ENCODE measurements at regions not wholly inside any gene's neighbourhood (a gene's known extent, or its start where the extent isn't known, plus 50 kb on each side); places are given as distances from the start of the nearest gene placed in this dataset.

DNA sequence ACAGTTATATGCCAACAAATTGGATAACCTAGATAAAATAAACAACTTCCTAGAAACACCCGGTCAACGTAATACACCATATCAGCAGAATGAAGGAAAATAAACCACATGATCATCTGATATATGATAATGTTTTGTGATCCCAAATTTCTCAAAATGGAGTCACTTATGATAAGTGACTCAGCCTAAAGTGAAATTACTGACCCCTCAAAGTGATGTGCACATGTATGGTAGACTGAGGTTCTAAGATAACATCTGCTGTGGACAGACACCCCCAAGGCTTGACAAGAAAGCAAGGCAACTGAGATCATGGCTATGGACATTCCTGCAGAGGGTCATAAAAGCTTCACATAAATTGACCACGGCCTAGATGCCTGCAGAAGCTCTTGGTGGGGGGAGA, 105.1 kb upstream of the DCN start:
- no peak overlapping the region for H3K4me2 ChIP-seq (replicated peaks; ENCODE audit: low read depth, low read length, poor library complexity, severe bottlenecking)
- H3K27ac Mint-ChIP-seq, result no peak overlapping the region
- no peaks in the 10 kb centered on the region for H3K9me3 ChIP-seq (ENCODE audit: control extremely low read depth in 1 of 3, control insufficient read depth in 2 of 3, insufficient read depth in 1 of 3, low read length in 2 of 3)
- H3K9ac ChIP-seq (ENCODE audit: low read length), result no peak overlapping the region
- no peaks in the 10 kb centered on the region for H3K36me3 ChIP-seq (replicated peaks in 1 of 2; ENCODE audit: control extremely low read depth in 1 of 2, control insufficient read depth in 1 of 2, extremely low read depth in 1 of 2, insufficient read depth in 2 of 2, low read length in 1 of 2)
- H3K4me1 ChIP-seq (ENCODE audit: control insufficient read depth in 2 of 2, insufficient read depth in 2 of 2, low read length in 2 of 2), result no peaks in the 10 kb centered on the region
- ATAC-seq (ENCODE audit: low read depth) (no peak), DNase-seq (no peak)
- no peaks in the 10 kb centered on the region for H4K20me1 ChIP-seq (ENCODE audit: control insufficient read depth, insufficient read depth, low read length, poor library complexity, severe bottlenecking)
- H3K79me2 ChIP-seq (ENCODE audit: control insufficient read depth, insufficient read depth, low read length), result no peaks in the 10 kb centered on the region
- no peaks in the 10 kb centered on the region for H3K9me3 Mint-ChIP-seq (ENCODE audit: insufficient read depth)
- ChIA-PET CTCF (no interaction called here), POLR2A (no interaction called here)
- H3K4me3 Mint-ChIP-seq, result no peak overlapping the region
- no peak overlapping the region for H2AFZ ChIP-seq (ENCODE audit: insufficient read depth, low read depth, low read length, poor library complexity, severe bottlenecking)
- H3K27me3 ChIP-seq (replicated peaks in 1 of 4; ENCODE audit: control extremely low read depth in 1 of 4, control insufficient read depth in 3 of 4, insufficient read depth in 4 of 4, low read length in 3 of 4), result no peaks in the 10 kb centered on the region
- intact Hi-C loops (cut with micrococcal nuclease), result no loop called here
- TF ChIP-seq, protein P1, sequence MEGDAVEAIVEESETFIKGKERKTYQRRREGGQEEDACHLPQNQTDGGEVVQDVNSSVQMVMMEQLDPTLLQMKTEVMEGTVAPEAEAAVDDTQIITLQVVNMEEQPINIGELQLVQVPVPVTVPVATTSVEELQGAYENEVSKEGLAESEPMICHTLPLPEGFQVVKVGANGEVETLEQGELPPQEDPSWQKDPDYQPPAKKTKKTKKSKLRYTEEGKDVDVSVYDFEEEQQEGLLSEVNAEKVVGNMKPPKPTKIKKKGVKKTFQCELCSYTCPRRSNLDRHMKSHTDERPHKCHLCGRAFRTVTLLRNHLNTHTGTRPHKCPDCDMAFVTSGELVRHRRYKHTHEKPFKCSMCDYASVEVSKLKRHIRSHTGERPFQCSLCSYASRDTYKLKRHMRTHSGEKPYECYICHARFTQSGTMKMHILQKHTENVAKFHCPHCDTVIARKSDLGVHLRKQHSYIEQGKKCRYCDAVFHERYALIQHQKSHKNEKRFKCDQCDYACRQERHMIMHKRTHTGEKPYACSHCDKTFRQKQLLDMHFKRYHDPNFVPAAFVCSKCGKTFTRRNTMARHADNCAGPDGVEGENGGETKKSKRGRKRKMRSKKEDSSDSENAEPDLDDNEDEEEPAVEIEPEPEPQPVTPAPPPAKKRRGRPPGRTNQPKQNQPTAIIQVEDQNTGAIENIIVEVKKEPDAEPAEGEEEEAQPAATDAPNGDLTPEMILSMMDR (IDR thresholded peaks at IDR 0.05), result no peak
- no peak for TF ChIP-seq EZH2 (IDR thresholded peaks at IDR 0.05; ENCODE audit: borderline replicate concordance, insufficient read depth, low read depth, low read length, poor library complexity, severe bottlenecking)
- no CpG with 5 or more reads among the region's 3 CpGs for WGBS (ENCODE audit: insufficient coverage)
- no peak overlapping the region for H3K27ac ChIP-seq (ENCODE audit: low read length in 2 of 2)
- peaks cover 3% of the 10 kb centered on the region for H3K27me3 Mint-ChIP-seq
- no peaks in the 10 kb centered on the region for H3K4me1 Mint-ChIP-seq
- H3K4me3 ChIP-seq (ENCODE audit: control extremely low read depth in 1 of 5, extremely low read depth in 1 of 5, insufficient read depth in 1 of 5, low read depth in 2 of 5, low read length in 4 of 5), result no peak overlapping the region

DNA sequence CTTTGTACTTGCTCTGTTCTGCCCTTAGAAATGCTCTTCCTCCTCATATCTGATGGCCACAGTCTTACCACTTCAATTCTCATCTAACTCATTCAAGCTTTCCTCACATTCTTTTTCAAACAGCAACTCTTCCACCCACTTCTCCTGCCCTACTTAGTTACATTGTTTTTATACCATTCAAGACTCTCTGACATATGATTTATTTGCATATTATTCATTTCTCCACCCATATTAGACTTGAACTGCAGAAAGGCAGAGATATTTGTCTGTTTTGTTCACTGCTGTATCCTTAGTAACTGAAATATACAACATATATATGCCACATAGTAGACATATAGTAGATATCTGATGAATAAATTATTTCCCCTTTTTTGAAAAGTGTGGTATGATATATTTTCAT, 95.5 kb upstream of the DCN start:
- no peak overlapping the region for H3K27ac Mint-ChIP-seq
- Histone ChIP-seq H3K4me3 (ENCODE audit: control extremely low read depth in 1 of 5, extremely low read depth in 1 of 5, insufficient read depth in 1 of 5, low read depth in 2 of 5, low read length in 4 of 5) (no peak overlapping the region), H4K20me1 (ENCODE audit: control insufficient read depth, insufficient read depth, low read length, poor library complexity, severe bottlenecking) (no peaks in the 10 kb centered on the region), H3K36me3 (replicated peaks in 1 of 2; ENCODE audit: control extremely low read depth in 1 of 2, control insufficient read depth in 1 of 2, extremely low read depth in 1 of 2, insufficient read depth in 2 of 2, low read length in 1 of 2) (no peaks in the 10 kb centered on the region), H2AFZ (ENCODE audit: insufficient read depth, low read depth, low read length, poor library complexity, severe bottlenecking) (no peak overlapping the region), H3K9me3 (ENCODE audit: control extremely low read depth in 1 of 3, control insufficient read depth in 2 of 3, insufficient read depth in 1 of 3, low read length in 2 of 3) (no peaks in the 10 kb centered on the region), H3K4me1 (ENCODE audit: control insufficient read depth in 2 of 2, insufficient read depth in 2 of 2, low read length in 2 of 2) (no peaks in the 10 kb centered on the region), H3K4me2 (replicated peaks; ENCODE audit: low read depth, low read length, poor library complexity, severe bottlenecking) (no peak overlapping the region), H3K27ac (ENCODE audit: low read length in 2 of 2) (no peak overlapping the region), H3K9ac (ENCODE audit: low read length) (no peak overlapping the region), H3K79me2 (ENCODE audit: control insufficient read depth, insufficient read depth, low read length) (no peaks in the 10 kb centered on the region), H3K27me3 (replicated peaks in 1 of 4; ENCODE audit: control extremely low read depth in 1 of 4, control insufficient read depth in 3 of 4, insufficient read depth in 4 of 4, low read length in 3 of 4) (no peaks in the 10 kb centered on the region)
- H3K4me3 Mint-ChIP-seq, result no peak overlapping the region
- ChIA-PET CTCF (no interaction called here), POLR2A (no interaction called here)
- TF ChIP-seq EZH2 (IDR thresholded peaks at IDR 0.05; ENCODE audit: borderline replicate concordance, insufficient read depth, low read depth, low read length, poor library complexity, severe bottlenecking), result no peak
- TF ChIP-seq, protein P1 (IDR thresholded peaks at IDR 0.05), result no peak
- no peaks in the 10 kb centered on the region for H3K9me3 Mint-ChIP-seq (ENCODE audit: insufficient read depth)
- H3K4me1 Mint-ChIP-seq, result no peaks in the 10 kb centered on the region
- no peak for DNase-seq
- ATAC-seq (ENCODE audit: low read depth), result no peak
- intact Hi-C loops (cut with micrococcal nuclease), result no loop called here
- peaks cover 11% of the 10 kb centered on the region for H3K27me3 Mint-ChIP-seq
